OCI-LY1 (cell line): ENCODE measurements at regions not wholly inside any gene's neighbourhood (a gene's known extent, or its start where the extent isn't known, plus 50 kb on each side); places are given as distances from the start of the nearest gene placed in this dataset.
"Not testable (repeated sequence)": the region's sequence is repeated elsewhere in the genome, so short reads cannot be mapped to it uniquely, and the experiment has no call there.

Source experiments
- H2AFZ ChIP-seq: fragments of 200-600 bp; sonication (generic), shearing (Covaris generic); 2 replicates; pipeline ENCODE4 v1.6.0; 2014; ENCODE audit warnings: antibody characterized with exemption, mild to moderate bottlenecking, low read length
- H3F3A ChIP-seq: fragments of 200-600 bp; sonication (generic), shearing (Covaris generic); 2 replicates; pipeline ENCODE4 v1.6.0; 2014; ENCODE audit warnings: mild to moderate bottlenecking, antibody characterized with exemption, low read length, moderate library complexity; ENCODE audit not compliant: insufficient read depth
- H3K27ac ChIP-seq: fragments of 200-600 bp; sonication (generic); 2 replicates; pipeline ENCODE4 v1.5.1; 2014; ENCODE audit warnings: low read length, mixed run types, mild to moderate bottlenecking, low read depth; ENCODE audit not compliant: poor library complexity, severe bottlenecking
- H3K27me3 ChIP-seq: fragments of 200-600 bp; sonication (generic); 2 replicates; pipeline ENCODE4 v1.6.0; 2014; ENCODE audit warnings: antibody characterized with exemption, mild to moderate bottlenecking, low read length, moderate library complexity; ENCODE audit not compliant: insufficient read depth
- H3K36me3 ChIP-seq: fragments of 200-600 bp; sonication (generic); 2 replicates; pipeline ENCODE4 v1.6.1; 2014; ENCODE audit warnings: mild to moderate bottlenecking, antibody characterized with exemption, low read length, moderate library complexity, mixed read lengths; ENCODE audit not compliant: insufficient read depth
- H3K4me1 ChIP-seq: fragments of 200-600 bp; sonication (generic); 2 replicates; pipeline ENCODE4 v1.5.1; 2014; ENCODE audit warnings: mild to moderate bottlenecking, low read length, moderate library complexity; ENCODE audit not compliant: insufficient read depth, severe bottlenecking
- H3K4me2 ChIP-seq: fragments of 200-600 bp; sonication (generic), shearing (Covaris generic); 2 replicates; pipeline ENCODE4 v1.6.1; 2014; ENCODE audit warnings: low read length
- H3K4me3 ChIP-seq: fragments of 200-600 bp; sonication (generic); 2 replicates; pipeline ENCODE4 v1.5.1; 2014; ENCODE audit warnings: low read length, low read depth, mild to moderate bottlenecking, mixed read lengths; ENCODE audit not compliant: poor library complexity, severe bottlenecking
- H3K79me2 ChIP-seq: fragments of 200-600 bp; shearing (Covaris generic); 2 replicates; pipeline ENCODE4 v1.6.1; 2016; ENCODE audit warnings: mixed run types, low read length, mixed read lengths; ENCODE audit not compliant: insufficient read depth
- H3K9ac ChIP-seq: fragments of 200-600 bp; sonication (generic), shearing (Covaris generic); 2 replicates; pipeline ENCODE4 v1.6.1; 2014; ENCODE audit warnings: mild to moderate bottlenecking, low read length, mixed read lengths
- H3K9me2 ChIP-seq: fragments of 200-600 bp; sonication (generic), shearing (Covaris generic); 2 replicates; pipeline ENCODE4 v1.6.1; 2014; ENCODE audit warnings: low read depth, mild to moderate bottlenecking, low read length, mixed read lengths
- H3K9me3 ChIP-seq: fragments of 200-600 bp; shearing (Covaris generic); 2 replicates; pipeline ENCODE4 v1.6.1; 2014; ENCODE audit warnings: low read length, mixed read lengths
- H4K20me1 ChIP-seq: fragments of 200-600 bp; sonication (generic), shearing (Covaris generic); 2 replicates; pipeline ENCODE4 v1.6.0; 2016; ENCODE audit warnings: mild to moderate bottlenecking, low read length; ENCODE audit not compliant: insufficient read depth

DNA sequence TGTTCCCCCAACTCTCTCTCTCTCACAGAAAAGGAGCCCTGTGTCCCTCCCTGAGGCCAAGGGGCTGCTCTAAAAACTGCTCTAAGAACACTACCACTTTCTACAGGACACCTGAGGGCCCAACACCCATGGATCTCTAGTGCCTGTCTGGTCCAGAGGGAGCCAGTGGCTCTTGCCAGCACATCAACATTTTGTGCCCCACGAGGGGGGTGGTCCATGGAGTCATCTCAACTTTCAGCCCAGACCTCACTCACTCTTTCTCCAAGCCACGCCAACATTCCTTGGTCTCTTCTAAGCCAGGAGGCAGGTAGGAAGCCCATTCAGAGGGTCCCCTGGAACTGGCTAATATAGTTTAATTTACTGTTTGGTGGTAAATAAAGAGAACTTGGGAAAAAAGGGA is 469.0 kb upstream of the ZNG1F start:
- not testable (repeated sequence) for H3K9ac ChIP-seq, H2AFZ ChIP-seq, H4K20me1 ChIP-seq, H3K79me2 ChIP-seq, H3K4me2 ChIP-seq, H3K9me2 ChIP-seq, H3K4me3 ChIP-seq, H3F3A ChIP-seq, H3K36me3 ChIP-seq, H3K9me3 ChIP-seq, H3K27ac ChIP-seq, H3K27me3 ChIP-seq, H3K4me1 ChIP-seq

- not testable (repeated sequence) for H4K20me1 ChIP-seq, H3K9ac ChIP-seq, H3F3A ChIP-seq
These were observed 468.0 kb upstream of the ZNG1F start for GRCh38 chr9:41657141-41657540.

GRCh38 chr9:41655071-41655554 is 466.0 kb upstream of the ZNG1F start:
- not testable (repeated sequence) for H3K4me2 ChIP-seq, H3K4me3 ChIP-seq, H4K20me1 ChIP-seq, H3K36me3 ChIP-seq, H3K4me1 ChIP-seq, H3K9me2 ChIP-seq, H2AFZ ChIP-seq, H3K9me3 ChIP-seq, H3K79me2 ChIP-seq, H3K27ac ChIP-seq, H3F3A ChIP-seq, H3K27me3 ChIP-seq, H3K9ac ChIP-seq

More at GRCh38 chr9:41657141-41657540, 468.0 kb upstream of the ZNG1F start:
- not testable (repeated sequence) for H3K27me3 ChIP-seq, H3K4me3 ChIP-seq, H3K79me2 ChIP-seq, H3K9me2 ChIP-seq, H3K27ac ChIP-seq, H3K36me3 ChIP-seq, H3K4me2 ChIP-seq, H3K9me3 ChIP-seq, H2AFZ ChIP-seq, H3K4me1 ChIP-seq

DNA sequence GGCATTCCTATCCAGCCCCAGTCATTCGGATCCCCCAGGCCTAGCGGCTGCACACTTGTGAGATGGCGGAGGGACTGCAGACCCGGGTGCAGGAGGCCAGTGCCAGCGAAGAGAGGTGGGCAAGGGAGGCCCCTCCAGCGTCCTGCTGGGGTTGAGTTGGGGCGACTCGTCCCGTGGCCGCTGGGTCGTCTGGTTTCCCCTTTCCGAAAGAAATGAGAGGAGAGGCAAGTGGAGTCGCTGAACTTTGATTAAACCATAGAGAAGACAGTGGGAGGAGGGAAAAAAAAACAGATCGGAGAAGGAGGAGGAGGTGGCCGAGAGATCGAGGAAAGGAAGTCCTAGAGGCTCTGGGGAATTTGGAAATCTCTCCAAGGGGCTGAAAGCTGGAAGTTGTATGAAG is 465.2 kb upstream of the ZNG1F start:
- H3K4me1 ChIP-seq, H3K4me2 ChIP-seq, H3F3A ChIP-seq, H3K27me3 ChIP-seq, H3K4me3 ChIP-seq, H3K27ac ChIP-seq, H2AFZ ChIP-seq, H3K9ac ChIP-seq, H3K36me3 ChIP-seq, H3K79me2 ChIP-seq, H3K9me2 ChIP-seq, H4K20me1 ChIP-seq, H3K9me3 ChIP-seq: not testable (repeated sequence)

DNA sequence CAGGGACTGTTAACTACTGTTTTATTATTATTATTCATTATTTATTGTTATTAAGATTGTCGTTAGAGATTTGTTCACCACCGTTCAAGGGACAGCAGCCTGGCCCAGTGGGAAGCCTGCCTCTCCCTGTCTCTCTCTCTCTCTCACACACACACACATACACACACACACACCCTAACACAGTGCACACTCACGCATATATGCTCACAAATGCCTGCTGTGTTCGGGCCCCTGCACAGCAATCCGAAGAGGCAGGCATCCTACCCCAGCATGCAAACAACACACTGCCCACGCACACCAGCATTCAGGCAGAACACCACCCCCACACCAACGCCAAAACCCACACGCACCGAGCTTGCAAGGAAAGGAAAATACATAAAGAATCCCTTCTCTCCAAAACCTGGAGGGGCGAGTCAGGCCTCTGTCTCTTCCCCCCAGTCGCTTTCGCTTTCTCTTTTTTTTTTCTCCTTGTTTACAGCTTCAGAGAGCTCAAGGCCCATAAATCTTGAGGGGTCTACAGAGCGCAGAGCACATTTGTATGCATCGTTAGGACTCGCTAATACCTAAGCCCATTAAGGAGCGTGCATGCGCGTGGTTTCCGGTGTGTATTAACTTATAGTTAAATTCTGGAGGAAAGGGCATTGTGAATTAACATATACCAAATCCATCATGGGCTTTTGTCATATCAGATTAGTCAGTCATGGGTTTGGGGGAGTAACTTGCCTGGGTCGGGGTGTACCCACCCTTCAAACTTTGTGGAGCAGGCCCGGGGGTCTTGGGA is 464.6 kb upstream of the ZNG1F start:
- not testable (repeated sequence) for H3F3A ChIP-seq, H3K4me3 ChIP-seq, H3K4me2 ChIP-seq, H2AFZ ChIP-seq, H3K27ac ChIP-seq, H4K20me1 ChIP-seq, H3K4me1 ChIP-seq, H3K79me2 ChIP-seq, H3K27me3 ChIP-seq, H3K9me3 ChIP-seq, H3K36me3 ChIP-seq, H3K9me2 ChIP-seq, H3K9ac ChIP-seq

- not testable (repeated sequence) for H3K4me2 ChIP-seq, H2AFZ ChIP-seq, H3K79me2 ChIP-seq, H3K4me3 ChIP-seq, H3K9ac ChIP-seq, H3K27me3 ChIP-seq, H3K9me2 ChIP-seq, H3K27ac ChIP-seq, H3F3A ChIP-seq, H4K20me1 ChIP-seq, H3K9me3 ChIP-seq, H3K4me1 ChIP-seq, H3K36me3 ChIP-seq
These were observed 463.7 kb upstream of the ZNG1F start for GRCh38 chr9:41652800-41653199.

DNA sequence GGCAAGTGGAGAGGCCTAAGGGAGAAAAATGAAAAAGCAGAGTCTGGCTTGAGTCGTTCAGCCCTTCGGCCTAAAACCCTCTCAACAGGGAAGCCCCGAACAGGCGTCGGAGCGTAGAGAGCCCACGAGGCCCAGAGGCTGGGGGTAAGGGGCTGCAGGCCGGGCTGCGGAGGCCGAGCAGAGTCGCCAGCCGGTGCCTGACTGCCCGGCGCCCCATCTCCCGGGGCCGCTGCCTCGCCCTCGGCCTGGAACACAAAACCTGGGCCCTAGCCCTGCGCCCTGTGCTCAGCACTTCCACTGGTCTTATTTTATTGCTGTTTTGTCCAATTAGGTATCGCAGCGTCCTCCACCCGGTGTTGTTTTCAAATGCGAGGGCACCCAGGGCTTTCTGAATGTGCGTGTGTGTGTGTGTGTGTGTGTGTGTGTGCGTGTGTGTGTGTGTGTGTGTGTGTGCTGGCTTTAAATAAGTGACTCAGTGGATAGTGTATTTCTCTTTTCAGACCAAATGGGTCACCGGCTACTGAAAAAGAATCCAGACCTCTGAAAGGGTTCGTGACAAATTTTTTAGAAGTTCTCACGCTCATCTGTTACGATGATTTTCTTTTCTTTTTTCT is 463.1 kb upstream of the ZNG1F start:
- H4K20me1 ChIP-seq, H2AFZ ChIP-seq, H3K79me2 ChIP-seq, H3K27ac ChIP-seq, H3K4me2 ChIP-seq, H3K27me3 ChIP-seq, H3K9ac ChIP-seq, H3K4me3 ChIP-seq, H3K9me2 ChIP-seq, H3K4me1 ChIP-seq, H3F3A ChIP-seq, H3K36me3 ChIP-seq, H3K9me3 ChIP-seq: not testable (repeated sequence)
